Adrenal gland (tissue), 5 donors: ENCODE measurements at regions not wholly inside any gene's neighbourhood (a gene's known extent, or its start where the extent isn't known, plus 50 kb on each side); places are given as distances from the start of the nearest gene placed in this dataset.

Experiments
- POLR2A ChIP-seq, 2 donors: fragments of 450-650 bp; IDR thresholded peaks; one replicate each; pipeline ENCODE4 v1.6.1; 2017; ENCODE audit warnings: antibody characterized with exemption in 2 of 2, mild to moderate bottlenecking in 2 of 2, moderate library complexity in 1 of 2
- TF ChIP-seq, protein P1 (sequence below), 6 experiments: fragments of 450-650 bp in 4 of 6; fragments of 200-600 bp in 2 of 6; sonication (generic) in 1 of 6; IDR thresholded peaks; 1 replicate in 5 of 6; 2 replicates in 1 of 6; pipeline versions ENCODE4 v1.5.1 to v1.8.0; 2016 to 2021; ENCODE audit warnings: antibody characterized with exemption in 6 of 6, mild to moderate bottlenecking in 2 of 6, moderate library complexity in 1 of 6
- donor health status: DM: no; HTN: no; CAD: no.

DNA sequence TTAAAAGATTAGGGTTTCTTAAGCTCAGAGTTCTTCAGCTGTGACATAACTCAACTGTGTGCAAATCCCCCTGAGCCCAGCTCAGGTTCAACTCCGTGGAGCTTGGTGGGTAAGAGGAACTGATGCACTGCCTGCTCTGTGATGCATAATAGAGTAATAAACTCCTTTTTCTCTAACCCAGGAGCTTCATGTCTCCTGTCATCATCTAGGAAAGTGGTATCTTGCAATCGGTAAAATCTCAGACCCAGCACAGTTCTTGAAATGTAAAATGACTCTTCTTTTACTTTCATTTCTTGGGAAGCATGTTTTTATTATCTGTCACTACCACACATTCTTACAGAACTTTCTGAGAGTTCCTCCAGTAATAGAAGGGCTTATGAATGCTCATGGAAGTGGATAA, 123.8 kb upstream of the PCDH9 start:
- TF ChIP-seq, protein P1, sequence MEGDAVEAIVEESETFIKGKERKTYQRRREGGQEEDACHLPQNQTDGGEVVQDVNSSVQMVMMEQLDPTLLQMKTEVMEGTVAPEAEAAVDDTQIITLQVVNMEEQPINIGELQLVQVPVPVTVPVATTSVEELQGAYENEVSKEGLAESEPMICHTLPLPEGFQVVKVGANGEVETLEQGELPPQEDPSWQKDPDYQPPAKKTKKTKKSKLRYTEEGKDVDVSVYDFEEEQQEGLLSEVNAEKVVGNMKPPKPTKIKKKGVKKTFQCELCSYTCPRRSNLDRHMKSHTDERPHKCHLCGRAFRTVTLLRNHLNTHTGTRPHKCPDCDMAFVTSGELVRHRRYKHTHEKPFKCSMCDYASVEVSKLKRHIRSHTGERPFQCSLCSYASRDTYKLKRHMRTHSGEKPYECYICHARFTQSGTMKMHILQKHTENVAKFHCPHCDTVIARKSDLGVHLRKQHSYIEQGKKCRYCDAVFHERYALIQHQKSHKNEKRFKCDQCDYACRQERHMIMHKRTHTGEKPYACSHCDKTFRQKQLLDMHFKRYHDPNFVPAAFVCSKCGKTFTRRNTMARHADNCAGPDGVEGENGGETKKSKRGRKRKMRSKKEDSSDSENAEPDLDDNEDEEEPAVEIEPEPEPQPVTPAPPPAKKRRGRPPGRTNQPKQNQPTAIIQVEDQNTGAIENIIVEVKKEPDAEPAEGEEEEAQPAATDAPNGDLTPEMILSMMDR (IDR thresholded peaks at IDR 0.05), result no peak
- no peak for TF ChIP-seq POLR2A (IDR thresholded peaks at IDR 0.05)
